Dermis blood vessel endothelial cell (primary cell): ENCODE measurements at regions not wholly inside any gene's neighbourhood (a gene's known extent, or its start where the extent isn't known, plus 50 kb on each side); places are given as distances from the start of the nearest gene placed in this dataset.
A peak's percentile ranks its signal among the peaks of the same experiment; 100 is the strongest.
"Not testable (repeated sequence)": the region's sequence is repeated elsewhere in the genome, so short reads cannot be mapped to it uniquely, and the experiment has no call there.

Experiments
- DNase-seq: peaks from one replicate; pipeline ENCODE4 v3.0.0; 2010

GRCh38 chr7:32816409-32816948 is 75.1 kb downstream of the KBTBD2 start:
- not testable (repeated sequence) for DNase-seq

GRCh38 chr7:32814779-32815178 is 76.8 kb downstream of the KBTBD2 start:
- not testable (repeated sequence) for DNase-seq

- DNase-seq, result no peak
Observed at GRCh38 chr7:32809871-32810270, 81.7 kb downstream of the KBTBD2 start.

- DNase-seq, result no peak
Observed at GRCh38 chr7:32809347-32809746, 82.2 kb downstream of the KBTBD2 start.

GRCh38 chr7:32803406-32804141 is 88.0 kb downstream of the KBTBD2 start:
- DNase-seq, result no peak

GRCh38 chr7:32802305-32802910 is 89.2 kb downstream of the KBTBD2 start:
- DNase-seq, result no peak

GRCh38 chr7:32793053-32793452 is 98.5 kb downstream of the KBTBD2 start:
- DNase-seq, result not testable (repeated sequence)

- DNase-seq, result not testable (repeated sequence)
Observed at GRCh38 chr7:32790766-32791430, 100.7 kb downstream of the KBTBD2 start.

- not testable (repeated sequence) for DNase-seq
Observed at GRCh38 chr7:32789266-32789665, 102.3 kb downstream of the KBTBD2 start.

GRCh38 chr7:32788174-32788573 is 103.4 kb downstream of the KBTBD2 start:
- not testable (repeated sequence) for DNase-seq

- DNase-seq, result peak; percentile 59
Observed at GRCh38 chr7:32785365-32785944, 106.1 kb downstream of the KBTBD2 start.

GRCh38 chr7:32779895-32780294 is 111.7 kb downstream of the KBTBD2 start:
- DNase-seq, result not testable (repeated sequence)

GRCh38 chr7:32779167-32779566 is 112.4 kb downstream of the KBTBD2 start:
- no peak for DNase-seq

- DNase-seq, result not testable (repeated sequence)
Observed at GRCh38 chr7:32777041-32777666, 114.4 kb downstream of the KBTBD2 start.

GRCh38 chr7:32776318-32776717 is 115.2 kb downstream of the KBTBD2 start:
- not testable (repeated sequence) for DNase-seq

- peak; percentile 23 for DNase-seq
Observed at GRCh38 chr7:32775809-32776208, 115.8 kb downstream of the KBTBD2 start.

GRCh38 chr7:32774541-32774951 is 117.0 kb downstream of the KBTBD2 start:
- DNase-seq, result no peak

GRCh38 chr7:32768866-32769510 is 122.6 kb downstream of the KBTBD2 start:
- DNase-seq, result not testable (repeated sequence)

- not testable (repeated sequence) for DNase-seq
Observed at GRCh38 chr7:32768338-32768737, 123.2 kb downstream of the KBTBD2 start.

- peak; percentile 45 for DNase-seq
Observed at GRCh38 chr7:32765649-32766251, 125.8 kb downstream of the KBTBD2 start.

GRCh38 chr7:32765185-32765584 is 126.4 kb downstream of the KBTBD2 start:
- DNase-seq, result no peak

GRCh38 chr7:32762925-32763293 is 128.7 kb downstream of the KBTBD2 start:
- no peak for DNase-seq
